GM12878 (cell line): ENCODE measurements at regions not wholly inside any gene's neighbourhood (a gene's known extent, or its start where the extent isn't known, plus 50 kb on each side); places are given as distances from the start of the nearest gene placed in this dataset.

Source experiments
- ATAC-seq: fragments of 200-7000 bp; cut with Tn5 transposase; 3 replicates; pipeline ENCODE4 v1.9.1; 2020; ENCODE audit warnings: mild to moderate bottlenecking, moderate library complexity
- BruUV-seq: library from RNA; stranded (reverse); fragments of 400-500 nt; replicated peaks from 2 replicates; lab custom pipeline; 2021; lab: Mats Ljungman, UMichigan
- CTCF ChIA-PET: fragments of 300-600 bp; sonication (Branson Sonifier 250); formaldehyde crosslinking; extraction: SDS; loops from one replicate; lab custom pipeline; 2021; ENCODE audit warnings: inconsistent platforms; lab: Yijun Ruan, JAX
- POLR2A ChIA-PET: fragments of 350-600 bp; formaldehyde crosslinking; extraction: SDS; loops from one replicate; lab custom pipeline; 2021; ENCODE audit warnings: inconsistent platforms; lab: Charles Lee
- RAD21 ChIA-PET: fragments of 300-600 bp; sonication (Branson Sonifier 250); formaldehyde crosslinking; loops from one replicate; lab custom pipeline; 2023; ENCODE audit warnings: antibody characterized with exemption; ENCODE audit not compliant: unreplicated experiment; lab: Charles Lee
- SMC1A ChIA-PET: fragments of 300-600 bp; sonication (Branson Sonifier 250); formaldehyde crosslinking; loops from one replicate; lab custom pipeline; 2023; ENCODE audit not compliant: unreplicated experiment, uncharacterized antibody; lab: Charles Lee
- DNase-seq: peaks from one replicate; pipeline ENCODE4 v3.0.0-alpha.2; 2011; ENCODE audit warnings: low read depth, low spot score
- FAIRE-seq: peaks from 3 replicates; lab custom pipeline; 2011; peaks lifted over from hg19 to GRCh38; lab: Jason Lieb, UNC
- H2AFZ ChIP-seq: 2 replicates; pipeline ENCODE4 v1.6.0; 2011; ENCODE audit warnings: low read depth, low read length, control low read depth; ENCODE audit not compliant: control insufficient read depth
- H3K27ac ChIP-seq: 2 replicates; pipeline ENCODE4 v1.5.1; 2011; ENCODE audit warnings: control low read depth; ENCODE audit not compliant: control insufficient read depth, insufficient read depth
- H3K27me3 ChIP-seq, 2 experiments: replicated peaks in 1 of 2; 2 replicates each; pipeline versions ENCODE4 v1.6.0 to v1.6.1; 2011; ENCODE audit warnings: low read length in 1 of 2; ENCODE audit not compliant: control insufficient read depth in 2 of 2, insufficient read depth in 2 of 2
- H3K36me3 ChIP-seq, 2 experiments: 2 replicates each; pipeline ENCODE4 v1.5.1; 2011; ENCODE audit warnings: low read length in 1 of 2; ENCODE audit not compliant: control insufficient read depth in 2 of 2, insufficient read depth in 2 of 2
- H3K4me1 ChIP-seq: 2 replicates; pipeline ENCODE4 v1.6.1; 2011; ENCODE audit warnings: mild to moderate bottlenecking, low read length, moderate library complexity, mixed read lengths; ENCODE audit not compliant: control insufficient read depth, insufficient read depth
- H3K4me2 ChIP-seq: 2 replicates; pipeline ENCODE4 v1.6.0; 2011; ENCODE audit warnings: control low read depth; ENCODE audit not compliant: control insufficient read depth, insufficient read depth
- H3K4me3 ChIP-seq: fragments of 200-600 bp; sonication (generic); 2 replicates; pipeline ENCODE4 v1.5.1; 2016
- H3K79me2 ChIP-seq: 2 replicates; pipeline ENCODE4 v1.6.0; 2011; ENCODE audit warnings: low read length; ENCODE audit not compliant: control insufficient read depth, insufficient read depth
- H3K9ac ChIP-seq: 2 replicates; pipeline ENCODE4 v1.8.0; 2011; ENCODE audit warnings: low read length, control low read depth, mixed read lengths; ENCODE audit not compliant: control insufficient read depth, insufficient read depth
- H3K9me3 ChIP-seq: replicated peaks from 3 replicates; pipeline ENCODE4 v1.5.1; 2011; ENCODE audit warnings: mild to moderate bottlenecking, low read length; ENCODE audit not compliant: control insufficient read depth, insufficient read depth
- H4K20me1 ChIP-seq: 2 replicates; pipeline ENCODE4 v1.6.0; 2011; ENCODE audit not compliant: control insufficient read depth, insufficient read depth
- BHLHE40 ChIP-seq, 2 experiments: fragments of 450-650 bp in 1 of 2; IDR thresholded peaks; 2 replicates each; pipeline ENCODE4 v1.6.1; 2011 to 2017; ENCODE audit warnings: low read depth in 2 of 2, borderline replicate concordance in 1 of 2, improper control_type of control experiment in 1 of 2, low read length in 1 of 2, mild to moderate bottlenecking in 1 of 2
- CHD2 ChIP-seq: IDR thresholded peaks from 2 replicates; pipeline ENCODE4 v1.6.1; 2011; ENCODE audit warnings: low read depth, low read length, improper control_type of control experiment, borderline replicate concordance
- DPF2 ChIP-seq: fragments of 450-650 bp; IDR thresholded peaks from 2 replicates; pipeline ENCODE4 v1.6.1; 2017; ENCODE audit warnings: mild to moderate bottlenecking
- E2F8 ChIP-seq: fragments of 450-650 bp; IDR thresholded peaks from 2 replicates; pipeline ENCODE4 v1.6.1; 2018; ENCODE audit warnings: mild to moderate bottlenecking, low read depth, moderate library complexity; ENCODE audit not compliant: partially characterized antibody
- EZH2 ChIP-seq: IDR thresholded peaks from 2 replicates; pipeline ENCODE4 v1.6.1; 2012; ENCODE audit warnings: low read depth, mild to moderate bottlenecking, control low read depth, inconsistent platforms, low read length, borderline replicate concordance; ENCODE audit not compliant: control insufficient read depth
- FOXK2 ChIP-seq: fragments of 450-650 bp; IDR thresholded peaks from 2 replicates; pipeline ENCODE4 v1.6.1; 2017; ENCODE audit warnings: mild to moderate bottlenecking, moderate library complexity
- HDAC2 ChIP-seq: fragments of 200-600 bp; sonication (generic); IDR thresholded peaks from 2 replicates; pipeline ENCODE4 v1.6.1; 2017
- HDAC6 ChIP-seq: fragments of 200-600 bp; sonication (generic); IDR thresholded peaks from one replicate; pipeline ENCODE4 v1.8.0; 2017; ENCODE audit warnings: antibody characterized with exemption; ENCODE audit not compliant: unreplicated experiment
- MTA2 ChIP-seq: fragments of 450-650 bp; IDR thresholded peaks from 2 replicates; pipeline ENCODE4 v1.6.1; 2016; ENCODE audit warnings: low read depth, mild to moderate bottlenecking, moderate library complexity
- MYB ChIP-seq: fragments of 150-350 bp; IDR thresholded peaks from 2 replicates; pipeline ENCODE4 v1.6.1; 2014; ENCODE audit warnings: mild to moderate bottlenecking, low read depth, low read length, borderline replicate concordance
- NBN ChIP-seq: fragments of 450-650 bp; IDR thresholded peaks from 2 replicates; pipeline ENCODE4 v1.6.1; 2016
- NFIC ChIP-seq: IDR thresholded peaks from 2 replicates; pipeline ENCODE4 v1.6.1; 2012; ENCODE audit warnings: low read depth, mild to moderate bottlenecking, inconsistent platforms, low read length, moderate library complexity
- PAX8 ChIP-seq: fragments of 450-650 bp; IDR thresholded peaks from 2 replicates; pipeline ENCODE4 v1.6.1; 2017; ENCODE audit warnings: mild to moderate bottlenecking, moderate library complexity
- POLR2AphosphoS5 ChIP-seq: IDR thresholded peaks from 2 replicates; pipeline ENCODE4 v1.6.1; 2011; ENCODE audit warnings: mild to moderate bottlenecking, low read length, inconsistent platforms
- RAD21 ChIP-seq: IDR thresholded peaks from 2 replicates; pipeline ENCODE4 v1.6.1; 2011; ENCODE audit warnings: mild to moderate bottlenecking, low read depth, low read length, moderate library complexity; ENCODE audit not compliant: insufficient read depth
- RELA ChIP-seq: fragments of 450-650 bp; IDR thresholded peaks from 2 replicates; pipeline ENCODE4 v1.8.0; 2014; ENCODE audit warnings: borderline replicate concordance; ENCODE audit not compliant: partially characterized antibody
- SIX5 ChIP-seq: IDR thresholded peaks from 2 replicates; pipeline ENCODE4 v1.6.1; 2011; ENCODE audit warnings: mild to moderate bottlenecking, low read depth, low read length, moderate library complexity; ENCODE audit not compliant: severe bottlenecking
- TCF3 ChIP-seq: IDR thresholded peaks from 2 replicates; pipeline ENCODE4 v1.6.1; 2012; ENCODE audit warnings: low read depth, mild to moderate bottlenecking, low read length, borderline replicate concordance; ENCODE audit not compliant: insufficient read depth
- WGBS: methylation state at CpG from one replicate; pipeline ENCODE4 v1.1.6; 2016; ENCODE audit warnings: low lambda C conversion rate; ENCODE audit not compliant: insufficient replicate concordance, insufficient coverage; ENCODE audit errors: missing lambda C conversion rate; 5-methylcytosine and 5-hydroxymethylcytosine counted together
- in situ Hi-C: fragments of 300-500 bp; cut with MboI; formaldehyde crosslinking; loops from 9 replicates; pipeline ENCODE4 v1.14.3; 2018; ENCODE audit warnings: mixed read lengths
- intact Hi-C: fragments of 100-400 bp; cut with micrococcal nuclease; formaldehyde crosslinking; loops from one replicate; pipeline ENCODE4 v1.14.2; 2022; ENCODE audit not compliant: unreplicated experiment

- SMC1A ChIA-PET: no interaction called here
- POLR2A ChIA-PET: no interaction called here
- RAD21 ChIA-PET: no interaction called here
Observed at GRCh38 chr14:104307246-104307626, 168.8 kb downstream of the KIF26A start.

More at GRCh38 chr14:104307246-104307626, 168.8 kb downstream of the KIF26A start:
- H3K4me3 ChIP-seq: no peak overlapping the region
- in situ Hi-C loops: no loop called here
- no peaks in the 10 kb centered on the region for H3K36me3 ChIP-seq
- H3K27ac ChIP-seq: no peak overlapping the region
- ATAC-seq (no peak), DNase-seq (no peak), FAIRE-seq (no peak)
- intact Hi-C loops: no loop called here
- 37% methylated on average over 7 of the region's 7 CpGs for WGBS
- H3K9me3 ChIP-seq: no peaks in the 10 kb centered on the region
- no peaks in the 10 kb centered on the region; a peak in 2 of 4 replicates for H3K27me3 ChIP-seq
- H3K4me1 ChIP-seq: no peaks in the 10 kb centered on the region
- no TSS peak for BruUV-seq
- CTCF ChIA-PET: no interaction called here
- H3K9ac ChIP-seq: no peak overlapping the region
- H3K79me2 ChIP-seq: no peaks in the 10 kb centered on the region
- H2AFZ ChIP-seq: no peak overlapping the region
- TF ChIP-seq HDAC6 (no peak), NFIC (no peak), TCF3 (no peak), DPF2 (no peak), HDAC2 (no peak), MTA2 (no peak), PAX8 (no peak), POLR2AphosphoS5 (no peak), SIX5 (no peak), BHLHE40 (IDR thresholded peaks at IDR 0.05; ENCODE audit: borderline replicate concordance in 1 of 2, low read depth in 2 of 2, low read length in 1 of 2) (no peak), FOXK2 (no peak), CHD2 (no peak), NBN (no peak), E2F8 (no peak), RAD21 (no peak), RELA (no peak), EZH2 (no peak), MYB (no peak)
- TF ChIP-seq, all 136 proteins: peak for 0
- Histone ChIP-seq H3K4me2 (no peak overlapping the region), H4K20me1 (no peaks in the 10 kb centered on the region)
